Neural cell (in vitro differentiated cells): ENCODE measurements at regions not wholly inside any gene's neighbourhood (a gene's known extent, or its start where the extent isn't known, plus 50 kb on each side); places are given as distances from the start of the nearest gene placed in this dataset.

Experiments used
- H2AFZ ChIP-seq: fragments of 200-600, 300-800 bp; sonication (generic), shearing (Covaris generic); 2 replicates; pipeline ENCODE4 v1.6.0; 2014; ENCODE audit warnings: low read depth, mild to moderate bottlenecking, antibody characterized with exemption, low read length, moderate library complexity
- H3F3A ChIP-seq: fragments of 200-600 bp; shearing (Covaris generic); 2 replicates; pipeline ENCODE4 v1.6.1; 2016; ENCODE audit warnings: mild to moderate bottlenecking, moderate library complexity, mixed read lengths, antibody characterized with exemption, low read length; ENCODE audit not compliant: insufficient read depth, poor library complexity, severe bottlenecking
- H3K27ac ChIP-seq: fragments of 200-600, 300-800 bp; sonication (generic), shearing (Covaris generic); 2 replicates; pipeline ENCODE4 v1.5.1; 2014; ENCODE audit warnings: mild to moderate bottlenecking, low read length, moderate library complexity
- H3K27me3 ChIP-seq: fragments of 300-800, 200-600 bp; sonication (generic), shearing (Covaris generic); 2 replicates; pipeline ENCODE4 v1.6.0; 2014; ENCODE audit warnings: mild to moderate bottlenecking, low read depth, low read length, moderate library complexity; ENCODE audit not compliant: insufficient read depth
- H3K36me3 ChIP-seq: fragments of 300-800, 200-600 bp; sonication (generic), shearing (Covaris generic); 2 replicates; pipeline ENCODE4 v1.5.1; 2014; ENCODE audit warnings: mild to moderate bottlenecking, antibody characterized with exemption, low read length, moderate library complexity; ENCODE audit not compliant: insufficient read depth
- H3K4me2 ChIP-seq: fragments of 300-800, 200-600 bp; sonication (generic), shearing (Covaris generic); 2 replicates; pipeline ENCODE4 v1.6.0; 2014; ENCODE audit warnings: mild to moderate bottlenecking, low read length
- H3K4me3 ChIP-seq: fragments of 300-800, 200-600 bp; sonication (generic), shearing (Covaris generic); 2 replicates; pipeline ENCODE4 v1.5.1; 2014; ENCODE audit warnings: mild to moderate bottlenecking, low read length, moderate library complexity
- H3K79me2 ChIP-seq: fragments of 200-600 bp; shearing (Covaris generic); replicated peaks from 2 replicates; pipeline ENCODE4 v1.6.0; 2014; ENCODE audit warnings: mild to moderate bottlenecking, low read length, moderate library complexity; ENCODE audit not compliant: insufficient read depth
- H3K9ac ChIP-seq: fragments of 300-800, 200-600 bp; sonication (generic), shearing (Covaris generic); 2 replicates; pipeline ENCODE4 v1.6.1; 2016; ENCODE audit warnings: mild to moderate bottlenecking, low read length, mixed read lengths
- H3K9me2 ChIP-seq: fragments of 200-600 bp; shearing (Covaris generic); 2 replicates; pipeline ENCODE4 v1.6.1; 2016; ENCODE audit warnings: mild to moderate bottlenecking, low read length, mixed read lengths; ENCODE audit not compliant: insufficient read depth
- H3K9me3 ChIP-seq: fragments of 200-600, 300-800 bp; sonication (generic), shearing (Covaris generic); 2 replicates; pipeline ENCODE4 v1.6.1; 2016; ENCODE audit warnings: mild to moderate bottlenecking, mixed run types, low read length, moderate library complexity, mixed read lengths
- H4K20me1 ChIP-seq: fragments of 200-600 bp; shearing (Covaris generic); 2 replicates; pipeline ENCODE4 v1.6.1; 2016; ENCODE audit warnings: mild to moderate bottlenecking, mixed run types; ENCODE audit not compliant: insufficient read depth
- EP300 ChIP-seq: fragments of 450-650 bp; conservative IDR thresholded peaks from 2 replicates; pipeline ENCODE4 v1.6.1; 2014; ENCODE audit warnings: antibody characterized with exemption, mild to moderate bottlenecking, moderate library complexity; ENCODE audit not compliant: poor library complexity, severe bottlenecking
- EZH2 ChIP-seq: fragments of 200-600, 300-800 bp; shearing (Covaris generic), sonication (generic); IDR thresholded peaks from 2 replicates; pipeline ENCODE4 v1.6.1; 2014; ENCODE audit warnings: antibody characterized with exemption, low read length, borderline replicate concordance, mild to moderate bottlenecking; ENCODE audit not compliant: insufficient read depth, poor library complexity, severe bottlenecking
- MXI1 ChIP-seq: fragments of 450-650 bp; conservative IDR thresholded peaks from 2 replicates; pipeline ENCODE4 v1.6.1; 2014; ENCODE audit warnings: antibody characterized with exemption, mild to moderate bottlenecking; ENCODE audit not compliant: poor library complexity, severe bottlenecking
- POLR2AphosphoS5 ChIP-seq: IDR thresholded peaks from 2 replicates; pipeline ENCODE4 v1.6.1; 2012
- RAD21 ChIP-seq: fragments of 450-650 bp; conservative IDR thresholded peaks from 2 replicates; pipeline ENCODE4 v1.6.1; 2014; ENCODE audit warnings: antibody characterized with exemption, mild to moderate bottlenecking, moderate library complexity
- SMC3 ChIP-seq: fragments of 450-650 bp; conservative IDR thresholded peaks from 2 replicates; pipeline ENCODE4 v1.6.1; 2014; ENCODE audit warnings: antibody characterized with exemption, mild to moderate bottlenecking, moderate library complexity; ENCODE audit not compliant: poor library complexity
- TAF1 ChIP-seq: IDR thresholded peaks from 2 replicates; pipeline ENCODE4 v1.6.1; 2012; ENCODE audit warnings: low read depth
- TF ChIP-seq, protein P1 (sequence below): IDR thresholded peaks from 2 replicates; pipeline ENCODE4 v1.6.1; 2012; ENCODE audit warnings: borderline replicate concordance
- TF ChIP-seq, protein P2 (sequence below): fragments of 450-650 bp; IDR thresholded peaks from 2 replicates; pipeline ENCODE4 v1.5.1; 2014; ENCODE audit warnings: antibody characterized with exemption, mild to moderate bottlenecking, moderate library complexity; ENCODE audit not compliant: poor library complexity, severe bottlenecking

DNA sequence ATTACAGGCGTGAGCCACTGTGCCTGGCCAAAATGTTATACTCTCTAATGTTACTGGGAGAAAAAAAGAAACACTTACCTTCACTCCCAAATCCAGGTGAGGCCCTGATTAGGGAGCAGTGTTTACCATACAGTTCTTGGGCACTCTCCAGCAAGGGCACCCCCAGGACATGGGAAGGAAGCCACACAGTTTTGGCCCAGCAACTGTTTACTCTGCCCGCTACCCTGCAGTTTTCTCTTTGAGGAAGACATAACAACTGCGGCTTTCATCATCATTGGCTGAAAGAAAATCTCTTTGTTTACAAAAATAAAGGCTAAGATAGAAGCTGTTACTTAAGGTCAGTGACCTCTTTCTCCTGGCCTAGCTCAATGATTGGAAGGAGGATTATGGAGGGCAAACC lies 145.5 kb upstream of the DUSP21 start:
- H3K36me3 ChIP-seq = no peaks in the 10 kb centered on the region
- TF ChIP-seq, protein P1, sequence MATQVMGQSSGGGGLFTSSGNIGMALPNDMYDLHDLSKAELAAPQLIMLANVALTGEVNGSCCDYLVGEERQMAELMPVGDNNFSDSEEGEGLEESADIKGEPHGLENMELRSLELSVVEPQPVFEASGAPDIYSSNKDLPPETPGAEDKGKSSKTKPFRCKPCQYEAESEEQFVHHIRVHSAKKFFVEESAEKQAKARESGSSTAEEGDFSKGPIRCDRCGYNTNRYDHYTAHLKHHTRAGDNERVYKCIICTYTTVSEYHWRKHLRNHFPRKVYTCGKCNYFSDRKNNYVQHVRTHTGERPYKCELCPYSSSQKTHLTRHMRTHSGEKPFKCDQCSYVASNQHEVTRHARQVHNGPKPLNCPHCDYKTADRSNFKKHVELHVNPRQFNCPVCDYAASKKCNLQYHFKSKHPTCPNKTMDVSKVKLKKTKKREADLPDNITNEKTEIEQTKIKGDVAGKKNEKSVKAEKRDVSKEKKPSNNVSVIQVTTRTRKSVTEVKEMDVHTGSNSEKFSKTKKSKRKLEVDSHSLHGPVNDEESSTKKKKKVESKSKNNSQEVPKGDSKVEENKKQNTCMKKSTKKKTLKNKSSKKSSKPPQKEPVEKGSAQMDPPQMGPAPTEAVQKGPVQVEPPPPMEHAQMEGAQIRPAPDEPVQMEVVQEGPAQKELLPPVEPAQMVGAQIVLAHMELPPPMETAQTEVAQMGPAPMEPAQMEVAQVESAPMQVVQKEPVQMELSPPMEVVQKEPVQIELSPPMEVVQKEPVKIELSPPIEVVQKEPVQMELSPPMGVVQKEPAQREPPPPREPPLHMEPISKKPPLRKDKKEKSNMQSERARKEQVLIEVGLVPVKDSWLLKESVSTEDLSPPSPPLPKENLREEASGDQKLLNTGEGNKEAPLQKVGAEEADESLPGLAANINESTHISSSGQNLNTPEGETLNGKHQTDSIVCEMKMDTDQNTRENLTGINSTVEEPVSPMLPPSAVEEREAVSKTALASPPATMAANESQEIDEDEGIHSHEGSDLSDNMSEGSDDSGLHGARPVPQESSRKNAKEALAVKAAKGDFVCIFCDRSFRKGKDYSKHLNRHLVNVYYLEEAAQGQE = no peak
- no peak for TF ChIP-seq RAD21
- no peak overlapping the region for H3K9ac ChIP-seq
- no peaks in the 10 kb centered on the region for H4K20me1 ChIP-seq
- no peaks in the 10 kb centered on the region for H3K9me3 ChIP-seq
- H3K27me3 ChIP-seq = no peaks in the 10 kb centered on the region
- no peaks in the 10 kb centered on the region for H3K9me2 ChIP-seq
- H3K27ac ChIP-seq = no peak overlapping the region
- H3K4me3 ChIP-seq = no peak overlapping the region
- no peak overlapping the region for H3K4me2 ChIP-seq
- no peaks in the 10 kb centered on the region for H3K79me2 ChIP-seq
- no peaks in the 10 kb centered on the region for H3F3A ChIP-seq
- no peak overlapping the region for H2AFZ ChIP-seq

DNA sequence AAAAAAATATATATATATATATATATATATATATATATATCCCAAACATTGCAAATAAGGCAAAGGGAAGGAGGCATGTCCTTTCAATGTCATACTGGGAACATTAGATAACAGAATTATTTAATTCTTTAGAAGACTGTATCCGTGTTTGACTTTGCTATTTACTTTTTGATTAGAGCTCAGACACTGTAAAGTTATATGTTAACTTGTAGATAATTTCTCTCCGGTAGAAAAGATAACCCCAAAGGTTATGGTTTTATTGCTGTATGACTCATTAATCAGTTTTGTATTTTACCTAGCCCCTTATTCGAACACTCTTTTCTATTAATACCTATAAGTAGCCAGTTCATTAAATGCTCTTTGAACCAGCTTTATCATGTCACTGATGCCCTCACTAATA lies 150.6 kb upstream of the DUSP21 start:
- no peak overlapping the region for H3K27ac ChIP-seq
- H3K9me2 ChIP-seq = no peaks in the 10 kb centered on the region
- no peaks in the 10 kb centered on the region for H3K36me3 ChIP-seq
- no peak overlapping the region for H3K4me3 ChIP-seq
- TF ChIP-seq EP300 = no peak
- no peak for TF ChIP-seq POLR2AphosphoS5
- no peak for TF ChIP-seq MXI1
- no peak for TF ChIP-seq RAD21
- TF ChIP-seq TAF1 = no peak
- TF ChIP-seq EZH2 = no peak
- TF ChIP-seq, protein P2, sequence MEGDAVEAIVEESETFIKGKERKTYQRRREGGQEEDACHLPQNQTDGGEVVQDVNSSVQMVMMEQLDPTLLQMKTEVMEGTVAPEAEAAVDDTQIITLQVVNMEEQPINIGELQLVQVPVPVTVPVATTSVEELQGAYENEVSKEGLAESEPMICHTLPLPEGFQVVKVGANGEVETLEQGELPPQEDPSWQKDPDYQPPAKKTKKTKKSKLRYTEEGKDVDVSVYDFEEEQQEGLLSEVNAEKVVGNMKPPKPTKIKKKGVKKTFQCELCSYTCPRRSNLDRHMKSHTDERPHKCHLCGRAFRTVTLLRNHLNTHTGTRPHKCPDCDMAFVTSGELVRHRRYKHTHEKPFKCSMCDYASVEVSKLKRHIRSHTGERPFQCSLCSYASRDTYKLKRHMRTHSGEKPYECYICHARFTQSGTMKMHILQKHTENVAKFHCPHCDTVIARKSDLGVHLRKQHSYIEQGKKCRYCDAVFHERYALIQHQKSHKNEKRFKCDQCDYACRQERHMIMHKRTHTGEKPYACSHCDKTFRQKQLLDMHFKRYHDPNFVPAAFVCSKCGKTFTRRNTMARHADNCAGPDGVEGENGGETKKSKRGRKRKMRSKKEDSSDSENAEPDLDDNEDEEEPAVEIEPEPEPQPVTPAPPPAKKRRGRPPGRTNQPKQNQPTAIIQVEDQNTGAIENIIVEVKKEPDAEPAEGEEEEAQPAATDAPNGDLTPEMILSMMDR = no peak
- H2AFZ ChIP-seq = no peak overlapping the region
- H4K20me1 ChIP-seq = no peaks in the 10 kb centered on the region
- H3K79me2 ChIP-seq = no peaks in the 10 kb centered on the region
- H3K4me2 ChIP-seq = no peak overlapping the region
- H3K9ac ChIP-seq = no peak overlapping the region
- no peaks in the 10 kb centered on the region for H3F3A ChIP-seq
- no peaks in the 10 kb centered on the region for H3K9me3 ChIP-seq
- no peaks in the 10 kb centered on the region for H3K27me3 ChIP-seq

DNA sequence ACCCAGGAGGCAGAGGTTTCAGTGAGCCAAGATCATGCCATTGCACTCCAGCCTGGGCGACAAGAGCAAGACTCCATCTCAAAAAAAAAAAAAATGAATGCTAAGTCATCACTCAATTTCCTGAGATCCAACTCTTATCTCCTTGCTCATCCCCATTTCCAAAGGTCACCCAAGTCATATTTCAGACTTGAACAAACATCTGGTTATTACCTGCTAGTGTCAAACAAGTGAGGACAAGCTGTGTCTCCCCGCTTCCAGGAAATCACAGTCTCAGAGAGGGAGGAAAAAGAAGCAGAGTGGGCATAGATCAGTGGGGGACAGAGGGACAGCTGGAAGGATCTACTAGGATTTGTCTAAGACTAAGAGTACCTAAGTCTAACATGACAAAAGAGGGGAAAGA lies 147.5 kb upstream of the FUNDC1 start:
- Histone ChIP-seq H2AFZ (no peak overlapping the region), H4K20me1 (no peaks in the 10 kb centered on the region), H3K9ac (no peak overlapping the region), H3K36me3 (no peaks in the 10 kb centered on the region), H3K79me2 (no peaks in the 10 kb centered on the region), H3K27ac (no peak overlapping the region), H3K4me2 (no peak overlapping the region), H3K9me2 (no peaks in the 10 kb centered on the region), H3K4me3 (no peak overlapping the region), H3K27me3 (no peaks in the 10 kb centered on the region), H3K9me3 (no peaks in the 10 kb centered on the region), H3F3A (no peaks in the 10 kb centered on the region)
- TF ChIP-seq EP300 (no peak), TAF1 (no peak), POLR2AphosphoS5 (no peak), RAD21 (no peak), MXI1 (no peak), EZH2 (no peak), SMC3 (no peak)
- TF ChIP-seq, protein P2 = no peak
- TF ChIP-seq, protein P1 = no peak
